Activated CD8-positive, alpha-beta T cell treated with anti-CD3 and anti-CD28 coated beads for 36 hours (primary cell): ENCODE measurements at regions not wholly inside any gene's neighbourhood (a gene's known extent, or its start where the extent isn't known, plus 50 kb on each side); places are given as distances from the start of the nearest gene placed in this dataset.

ENCODE experiments used
- ATAC-seq: fragments of 200-7000 bp; cut with Tn5 transposase; one replicate; pipeline ENCODE4 v1.10.0; 2021; ENCODE audit warnings: mild to moderate bottlenecking, moderate library complexity
- CTCF ChIA-PET: fragments of 350-600 bp; sonication (Branson Sonifier 250); formaldehyde crosslinking; loops from one replicate; lab custom pipeline; 2021; ENCODE audit warnings: antibody characterized with exemption; lab: Charles Lee
- POLR2A ChIA-PET: fragments of 350-600 bp; sonication (Branson Sonifier 250); formaldehyde crosslinking; loops from one replicate; lab custom pipeline; 2021; ENCODE audit warnings: antibody characterized with exemption; lab: Charles Lee
- DNase-seq: peaks from one replicate; pipeline ENCODE4 v3.0.0-alpha.2; 2020
- H3K27ac Mint-ChIP-seq: one replicate; pipeline ENCODE4 v1.8.0; 2021; ENCODE audit warnings: mild to moderate bottlenecking, mixed read lengths
- H3K27me3 Mint-ChIP-seq: one replicate; pipeline ENCODE4 v1.8.0; 2021; ENCODE audit warnings: mixed read lengths
- H3K36me3 Mint-ChIP-seq: one replicate; pipeline ENCODE4 v1.8.0; 2021; ENCODE audit warnings: low read depth, mixed read lengths
- H3K4me1 Mint-ChIP-seq: one replicate; pipeline ENCODE4 v1.8.0; 2021; ENCODE audit warnings: low read depth, mixed read lengths
- H3K4me3 Mint-ChIP-seq: one replicate; pipeline ENCODE4 v1.8.0; 2021; ENCODE audit warnings: mild to moderate bottlenecking, moderate library complexity, mixed read lengths
- H3K9me3 Mint-ChIP-seq: one replicate; pipeline ENCODE4 v1.8.0; 2021; ENCODE audit warnings: mixed read lengths
- intact Hi-C: fragments of 100-400 bp; cut with micrococcal nuclease; formaldehyde crosslinking; loops from one replicate; pipeline ENCODE4 v1.10.0; 2022
- TF ChIP-seq, protein P1 (sequence below): fragments of 200-600 bp; IDR thresholded peaks from one replicate; pipeline ENCODE4 v1.8.0; 2022; ENCODE audit warnings: antibody characterized with exemption, mild to moderate bottlenecking

DNA sequence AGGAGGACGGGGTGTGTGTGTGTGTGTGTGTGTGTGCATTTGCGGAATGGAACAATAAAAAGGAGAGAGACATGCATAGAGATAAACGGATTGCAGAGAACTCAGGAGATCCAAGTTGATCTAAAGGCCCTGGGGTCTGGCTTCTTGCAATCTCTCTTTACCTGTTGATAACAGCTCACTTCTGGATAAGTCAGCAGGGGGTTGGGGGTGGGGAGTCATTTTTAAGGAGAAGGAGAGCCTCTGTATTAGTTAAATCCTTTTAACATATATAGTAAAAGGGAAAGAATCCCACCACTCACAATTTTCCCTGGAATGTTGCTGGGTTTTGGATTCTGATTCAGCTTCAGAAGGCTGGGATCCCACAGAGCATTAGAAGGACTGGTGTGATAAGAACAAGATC lies 87.5 kb upstream of the MITF start:
- Mint-ChIP-seq H3K4me3 (no peak overlapping the region), H3K27me3 (no peaks in the 10 kb centered on the region), H3K4me1 (no peaks in the 10 kb centered on the region), H3K27ac (no peak overlapping the region), H3K36me3 (no peaks in the 10 kb centered on the region), H3K9me3 (no peaks in the 10 kb centered on the region)
- TF ChIP-seq, protein P1, sequence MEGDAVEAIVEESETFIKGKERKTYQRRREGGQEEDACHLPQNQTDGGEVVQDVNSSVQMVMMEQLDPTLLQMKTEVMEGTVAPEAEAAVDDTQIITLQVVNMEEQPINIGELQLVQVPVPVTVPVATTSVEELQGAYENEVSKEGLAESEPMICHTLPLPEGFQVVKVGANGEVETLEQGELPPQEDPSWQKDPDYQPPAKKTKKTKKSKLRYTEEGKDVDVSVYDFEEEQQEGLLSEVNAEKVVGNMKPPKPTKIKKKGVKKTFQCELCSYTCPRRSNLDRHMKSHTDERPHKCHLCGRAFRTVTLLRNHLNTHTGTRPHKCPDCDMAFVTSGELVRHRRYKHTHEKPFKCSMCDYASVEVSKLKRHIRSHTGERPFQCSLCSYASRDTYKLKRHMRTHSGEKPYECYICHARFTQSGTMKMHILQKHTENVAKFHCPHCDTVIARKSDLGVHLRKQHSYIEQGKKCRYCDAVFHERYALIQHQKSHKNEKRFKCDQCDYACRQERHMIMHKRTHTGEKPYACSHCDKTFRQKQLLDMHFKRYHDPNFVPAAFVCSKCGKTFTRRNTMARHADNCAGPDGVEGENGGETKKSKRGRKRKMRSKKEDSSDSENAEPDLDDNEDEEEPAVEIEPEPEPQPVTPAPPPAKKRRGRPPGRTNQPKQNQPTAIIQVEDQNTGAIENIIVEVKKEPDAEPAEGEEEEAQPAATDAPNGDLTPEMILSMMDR = no peak
- intact Hi-C loops = no loop called here
- ChIA-PET CTCF (no interaction called here), POLR2A (no interaction called here)
- DNase-seq (no peak), ATAC-seq (no peak)

DNA sequence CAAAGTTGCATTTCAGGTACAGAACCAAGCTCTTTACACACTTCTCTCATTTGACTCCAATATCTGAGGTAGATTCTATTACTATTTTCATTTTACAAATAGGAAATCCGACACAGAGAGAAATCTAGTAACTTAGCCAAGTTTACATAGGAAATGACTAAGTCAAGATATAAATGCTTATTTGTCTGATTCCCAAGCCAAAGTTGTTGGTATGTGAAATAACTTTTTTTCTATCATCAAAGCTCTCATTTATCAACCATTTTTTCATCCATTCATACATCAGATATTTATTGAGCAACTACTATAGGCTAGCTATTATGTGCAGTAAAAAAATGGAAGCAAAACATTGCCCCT lies 89.2 kb upstream of the MITF start:
- Mint-ChIP-seq H3K27ac (no peak overlapping the region), H3K27me3 (no peaks in the 10 kb centered on the region), H3K4me3 (no peak overlapping the region), H3K36me3 (no peaks in the 10 kb centered on the region), H3K4me1 (no peaks in the 10 kb centered on the region), H3K9me3 (no peaks in the 10 kb centered on the region)
- ChIA-PET CTCF (no interaction called here), POLR2A (interaction anchor here (0.6 kb wide), 1 partner anchor 27 kb away, joined by 3 read pairs; no protein-coding TSS in a partner anchor)
- DNase-seq (no peak), ATAC-seq (no peak)
- intact Hi-C loops = no loop called here
- TF ChIP-seq, protein P1 = no peak

DNA sequence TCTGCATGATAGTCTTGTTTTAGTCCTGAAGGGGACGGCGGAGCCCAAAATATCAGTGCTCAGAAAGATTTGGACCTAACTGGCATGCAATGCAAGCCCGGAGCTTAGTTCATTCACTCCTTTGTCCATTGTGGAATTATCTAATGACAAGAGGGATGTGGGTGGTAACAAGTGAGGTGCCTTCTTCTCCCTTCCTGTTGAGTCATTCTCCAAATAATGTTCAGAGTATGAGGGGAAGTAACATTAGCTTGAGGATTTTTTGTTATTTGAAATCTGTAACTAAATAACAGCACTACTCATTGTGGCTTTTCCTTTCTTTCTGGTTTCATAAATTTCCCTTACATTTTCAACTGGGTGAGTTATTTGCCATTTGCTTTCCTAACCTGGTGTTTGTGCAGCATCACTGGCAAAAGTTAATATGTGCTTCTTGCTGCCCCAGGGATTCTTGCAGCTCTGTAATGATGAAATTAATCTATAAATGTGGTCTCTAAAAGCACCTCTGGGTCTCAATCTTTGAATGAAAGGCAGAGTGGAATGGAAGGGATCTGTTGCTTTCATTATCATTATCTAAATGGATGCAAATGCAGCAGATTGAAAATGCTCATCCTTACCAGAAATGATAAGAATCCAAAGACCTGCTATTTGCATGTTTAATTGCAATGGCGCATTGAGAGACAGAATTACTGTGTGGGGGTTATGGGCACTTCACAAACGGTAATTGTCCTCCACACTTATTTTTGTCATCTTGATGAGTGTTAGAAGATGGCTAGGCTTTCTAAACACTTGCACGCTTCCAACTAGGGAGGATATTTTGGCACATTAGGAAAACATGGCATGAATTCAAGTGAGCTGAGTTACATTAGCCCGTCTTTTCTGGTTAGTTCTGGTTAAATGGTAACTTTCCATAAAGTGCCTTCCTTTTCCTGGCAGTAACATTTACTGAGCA lies 89.9 kb upstream of the MITF start:
- Mint-ChIP-seq H3K36me3 (no peaks in the 10 kb centered on the region), H3K27ac (no peak overlapping the region), H3K27me3 (no peaks in the 10 kb centered on the region), H3K4me3 (no peak overlapping the region), H3K4me1 (no peaks in the 10 kb centered on the region), H3K9me3 (no peaks in the 10 kb centered on the region)
- DNase-seq (no peak), ATAC-seq (no peak)
- POLR2A ChIA-PET = interaction anchor here (0.6 kb wide), 1 partner anchor 27 kb away, joined by 3 read pairs; no protein-coding TSS in a partner anchor
- TF ChIP-seq, protein P1 = no peak
- intact Hi-C loops = no loop called here
- CTCF ChIA-PET = no interaction called here

DNA sequence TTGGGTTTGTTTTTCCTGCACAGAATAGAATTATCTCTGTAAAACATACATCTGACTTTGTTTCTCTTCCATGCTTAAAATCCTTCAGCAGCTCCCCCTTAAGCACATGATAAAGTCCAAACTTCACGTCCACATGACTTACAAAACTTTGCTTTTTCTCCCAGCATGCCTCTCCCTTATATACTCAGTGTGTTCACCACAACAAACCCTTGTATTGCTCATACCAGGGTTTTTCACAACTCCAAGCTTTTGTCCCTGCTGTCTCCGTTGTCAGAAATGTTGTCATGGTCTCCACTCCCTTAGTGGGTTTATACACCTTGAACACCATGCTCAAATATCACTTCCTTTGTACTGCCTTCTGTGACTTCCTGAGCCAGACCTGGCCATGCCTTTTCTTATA lies 91.1 kb upstream of the MITF start:
- Mint-ChIP-seq H3K4me1 (no peaks in the 10 kb centered on the region), H3K4me3 (no peak overlapping the region), H3K9me3 (no peaks in the 10 kb centered on the region), H3K36me3 (no peaks in the 10 kb centered on the region), H3K27ac (no peak overlapping the region), H3K27me3 (no peaks in the 10 kb centered on the region)
- ChIA-PET CTCF (no interaction called here), POLR2A (no interaction called here)
- no peak for DNase-seq
- TF ChIP-seq, protein P1 = no peak
- intact Hi-C loops = no loop called here
- ATAC-seq = no peak

DNA sequence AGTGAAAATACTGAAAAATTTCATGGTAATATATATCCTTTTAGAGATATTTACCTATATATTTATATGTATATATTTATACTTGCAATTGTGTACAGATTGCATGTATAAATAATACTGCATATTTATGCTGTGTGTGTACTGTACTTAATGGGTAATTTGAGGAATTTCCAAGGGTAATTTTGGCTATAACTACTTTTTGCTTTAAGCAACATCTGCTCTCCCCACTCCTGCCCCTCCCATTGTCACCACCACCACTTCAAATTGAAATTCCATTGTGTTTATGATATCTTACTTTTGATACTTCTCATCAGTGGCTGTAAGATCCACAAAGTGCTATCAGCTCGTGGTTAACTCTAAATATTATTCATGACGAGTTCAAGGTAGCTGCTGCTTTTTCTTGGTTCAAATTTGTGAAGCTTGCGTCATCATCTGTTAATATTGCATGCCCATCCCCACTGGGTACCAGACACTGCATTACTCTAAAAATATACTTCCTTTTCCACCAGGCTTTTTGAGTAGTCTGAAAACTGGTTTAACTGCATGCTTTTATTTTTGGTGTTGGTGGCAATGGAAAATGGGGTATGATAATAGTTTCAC lies 91.7 kb upstream of the MITF start:
- POLR2A ChIA-PET = no interaction called here
- intact Hi-C loops = no loop called here
- TF ChIP-seq, protein P1 = no peak
- no peak overlapping the region for H3K4me3 Mint-ChIP-seq
- no peaks in the 10 kb centered on the region for H3K27me3 Mint-ChIP-seq
- H3K27ac Mint-ChIP-seq = no peak overlapping the region
- H3K36me3 Mint-ChIP-seq = no peaks in the 10 kb centered on the region
- H3K9me3 Mint-ChIP-seq = no peaks in the 10 kb centered on the region
- CTCF ChIA-PET = no interaction called here
- no peaks in the 10 kb centered on the region for H3K4me1 Mint-ChIP-seq
- ATAC-seq (no peak), DNase-seq (no peak)
